Astrocyte (in vitro differentiated cells and primary cell): ENCODE measurements at regions not wholly inside any gene's neighbourhood (a gene's known extent, or its start where the extent isn't known, plus 50 kb on each side); places are given as distances from the start of the nearest gene placed in this dataset.

Experiments used
- DNase-seq: peaks from one replicate; pipeline ENCODE4 v3.0.0-alpha.2; 2010; ENCODE audit warnings: low read depth
- FAIRE-seq: peaks from 2 replicates; lab custom pipeline; 2011; peaks lifted over from hg19 to GRCh38; lab: Jason Lieb, UNC
- H2AFZ ChIP-seq: 2 replicates; pipeline ENCODE4 v1.6.0; 2012; ENCODE audit warnings: low read depth, low read length, inconsistent platforms
- H3K27ac ChIP-seq: 2 replicates; pipeline ENCODE4 v1.5.1; 2011; ENCODE audit warnings: low read depth, low read length, inconsistent platforms
- H3K27me3 ChIP-seq: 2 replicates; pipeline ENCODE4 v1.6.0; 2011; ENCODE audit warnings: low read length, inconsistent platforms; ENCODE audit not compliant: insufficient read depth
- H3K36me3 ChIP-seq: 2 replicates; pipeline ENCODE4 v1.5.1; 2011; ENCODE audit warnings: low read length, inconsistent platforms; ENCODE audit not compliant: insufficient read depth
- H3K4me1 ChIP-seq: 2 replicates; pipeline ENCODE4 v1.5.1; 2011; ENCODE audit warnings: low read length, inconsistent platforms; ENCODE audit not compliant: insufficient read depth
- H3K4me2 ChIP-seq: 2 replicates; pipeline ENCODE4 v1.6.0; 2012; ENCODE audit warnings: low read length, inconsistent platforms
- H3K4me3 ChIP-seq: 2 replicates; pipeline ENCODE4 v1.5.1; 2011; ENCODE audit warnings: low read depth, mild to moderate bottlenecking, low read length, inconsistent platforms; ENCODE audit not compliant: insufficient read depth
- H3K79me2 ChIP-seq: 2 replicates; pipeline ENCODE4 v1.6.0; 2012; ENCODE audit warnings: mild to moderate bottlenecking, low read length, inconsistent platforms; ENCODE audit not compliant: insufficient read depth
- H3K9ac ChIP-seq: 2 replicates; pipeline ENCODE4 v1.6.0; 2012; ENCODE audit warnings: mild to moderate bottlenecking, low read length, inconsistent platforms
- H3K9me3 ChIP-seq: 2 replicates; pipeline ENCODE4 v1.5.1; 2012; ENCODE audit warnings: low read depth, mild to moderate bottlenecking, low read length, inconsistent platforms; ENCODE audit not compliant: insufficient read depth
- H4K20me1 ChIP-seq: 2 replicates; pipeline ENCODE4 v1.6.0; 2012; ENCODE audit warnings: low read length, inconsistent platforms; ENCODE audit not compliant: insufficient read depth
- H3K27ac Mint-ChIP-seq: one replicate; pipeline ENCODE4 v1.8.0; 2021; ENCODE audit warnings: mild to moderate bottlenecking, mixed read lengths; ENCODE audit not compliant: unreplicated experiment
- H3K27me3 Mint-ChIP-seq: one replicate; pipeline ENCODE4 v1.8.0; 2021; ENCODE audit warnings: low read depth, mixed read lengths; ENCODE audit not compliant: unreplicated experiment
- H3K36me3 Mint-ChIP-seq: one replicate; pipeline ENCODE4 v1.8.0; 2021; ENCODE audit warnings: low read depth, mixed read lengths; ENCODE audit not compliant: unreplicated experiment
- H3K4me1 Mint-ChIP-seq: one replicate; pipeline ENCODE4 v1.8.0; 2021; ENCODE audit warnings: low read depth, mixed read lengths; ENCODE audit not compliant: unreplicated experiment
- H3K4me3 Mint-ChIP-seq: one replicate; pipeline ENCODE4 v1.8.0; 2021; ENCODE audit warnings: mild to moderate bottlenecking, moderate library complexity, mixed read lengths; ENCODE audit not compliant: unreplicated experiment
- H3K9me3 Mint-ChIP-seq: one replicate; pipeline ENCODE4 v1.8.0; 2021; ENCODE audit warnings: mild to moderate bottlenecking, mixed read lengths; ENCODE audit not compliant: unreplicated experiment
- CTCF ChIP-seq: IDR thresholded peaks from 2 replicates; pipeline ENCODE4 v1.5.1; 2011; ENCODE audit warnings: low read depth, mild to moderate bottlenecking, inconsistent platforms, low read length, moderate library complexity; ENCODE audit not compliant: insufficient read depth
- EZH2 ChIP-seq: IDR thresholded peaks from 2 replicates; pipeline ENCODE4 v1.6.1; 2012; ENCODE audit warnings: mild to moderate bottlenecking, low read length, inconsistent platforms; ENCODE audit not compliant: insufficient read depth

GRCh38 chr13:24623149-24623665 lies 57.0 kb upstream of the ATP12A start:
- Mint-ChIP-seq H3K27me3 (no peaks in the 10 kb centered on the region), H3K4me3 (no peak overlapping the region), H3K36me3 (peaks cover 2% of the 10 kb centered on the region), H3K4me1 (peaks cover 2% of the 10 kb centered on the region), H3K27ac (no peak overlapping the region), H3K9me3 (peaks cover 2% of the 10 kb centered on the region)
- H3K27ac ChIP-seq, result no peak overlapping the region
- no peaks in the 10 kb centered on the region for H3K4me1 ChIP-seq
- no peak overlapping the region for H3K4me3 ChIP-seq
- no peak for FAIRE-seq
- H3K79me2 ChIP-seq, result no peaks in the 10 kb centered on the region
- H3K4me2 ChIP-seq, result no peak overlapping the region
- H3K9me3 ChIP-seq, result no peaks in the 10 kb centered on the region
- H4K20me1 ChIP-seq, result no peaks in the 10 kb centered on the region
- TF ChIP-seq EZH2 (no peak), CTCF (no peak)
- no peaks in the 10 kb centered on the region for H3K27me3 ChIP-seq
- H2AFZ ChIP-seq, result no peak overlapping the region
- DNase-seq, result no peak
- no peaks in the 10 kb centered on the region for H3K36me3 ChIP-seq
- no peak overlapping the region for H3K9ac ChIP-seq

- no peaks in the 10 kb centered on the region for H3K27me3 Mint-ChIP-seq
- H3K4me1 ChIP-seq, result no peaks in the 10 kb centered on the region
- TF ChIP-seq EZH2, result no peak
- no peak overlapping the region for H3K4me3 ChIP-seq
- H3K27me3 ChIP-seq, result no peaks in the 10 kb centered on the region
- H3K9me3 Mint-ChIP-seq, result peaks cover 2% of the 10 kb centered on the region
- H3K4me2 ChIP-seq, result no peak overlapping the region
- H3K4me3 Mint-ChIP-seq, result no peak overlapping the region
- no peaks in the 10 kb centered on the region for H3K9me3 ChIP-seq
- peaks cover 2% of the 10 kb centered on the region for H3K36me3 Mint-ChIP-seq
- H3K27ac Mint-ChIP-seq, result no peak overlapping the region
- H3K79me2 ChIP-seq, result no peaks in the 10 kb centered on the region
- DNase-seq (no peak), FAIRE-seq (no peak)
- no peak overlapping the region for H3K27ac ChIP-seq
- no peak overlapping the region for H2AFZ ChIP-seq
- H3K9ac ChIP-seq, result no peak overlapping the region
- no peaks in the 10 kb centered on the region for H4K20me1 ChIP-seq
- H3K36me3 ChIP-seq, result no peaks in the 10 kb centered on the region
- H3K4me1 Mint-ChIP-seq, result peaks cover 3% of the 10 kb centered on the region
Observed at GRCh38 chr13:24624363-24624762, 55.8 kb upstream of the ATP12A start.

DNA sequence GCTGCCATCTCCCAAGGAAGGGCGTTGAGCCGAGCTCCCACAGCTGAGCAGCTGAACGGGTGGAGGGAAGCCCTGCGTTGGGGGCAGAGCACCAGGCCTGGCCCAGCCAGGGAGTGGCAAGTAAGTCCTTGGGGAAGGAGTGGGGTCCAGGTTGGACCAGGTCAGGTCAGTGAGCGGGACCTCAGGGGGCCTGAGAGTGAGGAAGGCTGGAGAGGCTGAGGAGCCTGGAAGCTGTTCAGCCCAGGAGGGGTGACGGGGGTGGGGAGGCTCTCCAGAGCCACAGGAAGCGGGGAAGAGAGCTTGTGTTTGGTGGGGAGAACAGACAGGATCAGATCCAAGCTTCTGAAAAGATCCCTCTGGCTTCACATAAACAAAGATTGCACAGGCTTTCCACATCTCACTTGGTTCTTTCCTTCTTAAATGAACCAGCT lies 55.4 kb upstream of the ATP12A start:
- H3K36me3 Mint-ChIP-seq, result peaks cover 2% of the 10 kb centered on the region
- FAIRE-seq (no peak), DNase-seq (no peak)
- H3K4me3 Mint-ChIP-seq, result no peak overlapping the region
- Histone ChIP-seq H3K4me2 (no peak overlapping the region), H3K79me2 (no peaks in the 10 kb centered on the region), H3K27ac (no peak overlapping the region), H4K20me1 (no peaks in the 10 kb centered on the region), H3K36me3 (no peaks in the 10 kb centered on the region), H3K4me1 (no peaks in the 10 kb centered on the region), H3K4me3 (no peak overlapping the region), H3K9ac (no peak overlapping the region), H2AFZ (no peak overlapping the region), H3K9me3 (no peaks in the 10 kb centered on the region), H3K27me3 (no peaks in the 10 kb centered on the region)
- peaks cover 8% of the 10 kb centered on the region for H3K4me1 Mint-ChIP-seq
- no peaks in the 10 kb centered on the region for H3K27me3 Mint-ChIP-seq
- TF ChIP-seq EZH2 (no peak), CTCF (no peak)
- H3K27ac Mint-ChIP-seq, result no peak overlapping the region
- H3K9me3 Mint-ChIP-seq, result peaks cover 2% of the 10 kb centered on the region
